OCI-LY1 (cell line): ENCODE measurements at regions not wholly inside any gene's neighbourhood (a gene's known extent, or its start where the extent isn't known, plus 50 kb on each side); places are given as distances from the start of the nearest gene placed in this dataset.

ENCODE experiments used
- H2AFZ ChIP-seq: fragments of 200-600 bp; sonication (generic), shearing (Covaris generic); 2 replicates; pipeline ENCODE4 v1.6.0; 2014; ENCODE audit warnings: antibody characterized with exemption, mild to moderate bottlenecking, low read length
- H3F3A ChIP-seq: fragments of 200-600 bp; sonication (generic), shearing (Covaris generic); 2 replicates; pipeline ENCODE4 v1.6.0; 2014; ENCODE audit warnings: mild to moderate bottlenecking, antibody characterized with exemption, low read length, moderate library complexity; ENCODE audit not compliant: insufficient read depth
- H3K27ac ChIP-seq: fragments of 200-600 bp; sonication (generic); 2 replicates; pipeline ENCODE4 v1.5.1; 2014; ENCODE audit warnings: low read length, mixed run types, mild to moderate bottlenecking, low read depth; ENCODE audit not compliant: poor library complexity, severe bottlenecking
- H3K27me3 ChIP-seq: fragments of 200-600 bp; sonication (generic); 2 replicates; pipeline ENCODE4 v1.6.0; 2014; ENCODE audit warnings: antibody characterized with exemption, mild to moderate bottlenecking, low read length, moderate library complexity; ENCODE audit not compliant: insufficient read depth
- H3K36me3 ChIP-seq: fragments of 200-600 bp; sonication (generic); 2 replicates; pipeline ENCODE4 v1.6.1; 2014; ENCODE audit warnings: mild to moderate bottlenecking, antibody characterized with exemption, low read length, moderate library complexity, mixed read lengths; ENCODE audit not compliant: insufficient read depth
- H3K4me1 ChIP-seq: fragments of 200-600 bp; sonication (generic); 2 replicates; pipeline ENCODE4 v1.5.1; 2014; ENCODE audit warnings: mild to moderate bottlenecking, low read length, moderate library complexity; ENCODE audit not compliant: insufficient read depth, severe bottlenecking
- H3K4me2 ChIP-seq: fragments of 200-600 bp; sonication (generic), shearing (Covaris generic); 2 replicates; pipeline ENCODE4 v1.6.1; 2014; ENCODE audit warnings: low read length
- H3K4me3 ChIP-seq: fragments of 200-600 bp; sonication (generic); 2 replicates; pipeline ENCODE4 v1.5.1; 2014; ENCODE audit warnings: low read length, low read depth, mild to moderate bottlenecking, mixed read lengths; ENCODE audit not compliant: poor library complexity, severe bottlenecking
- H3K79me2 ChIP-seq: fragments of 200-600 bp; shearing (Covaris generic); 2 replicates; pipeline ENCODE4 v1.6.1; 2016; ENCODE audit warnings: mixed run types, low read length, mixed read lengths; ENCODE audit not compliant: insufficient read depth
- H3K9ac ChIP-seq: fragments of 200-600 bp; sonication (generic), shearing (Covaris generic); 2 replicates; pipeline ENCODE4 v1.6.1; 2014; ENCODE audit warnings: mild to moderate bottlenecking, low read length, mixed read lengths
- H3K9me2 ChIP-seq: fragments of 200-600 bp; sonication (generic), shearing (Covaris generic); 2 replicates; pipeline ENCODE4 v1.6.1; 2014; ENCODE audit warnings: low read depth, mild to moderate bottlenecking, low read length, mixed read lengths
- H3K9me3 ChIP-seq: fragments of 200-600 bp; shearing (Covaris generic); 2 replicates; pipeline ENCODE4 v1.6.1; 2014; ENCODE audit warnings: low read length, mixed read lengths
- H4K20me1 ChIP-seq: fragments of 200-600 bp; sonication (generic), shearing (Covaris generic); 2 replicates; pipeline ENCODE4 v1.6.0; 2016; ENCODE audit warnings: mild to moderate bottlenecking, low read length; ENCODE audit not compliant: insufficient read depth
- EZH2 ChIP-seq: fragments of 200-600 bp; sonication (generic), shearing (Covaris generic); IDR thresholded peaks from 2 replicates; pipeline ENCODE4 v1.8.0; 2017; ENCODE audit warnings: borderline replicate concordance, mixed run types, mild to moderate bottlenecking, antibody characterized with exemption, low read length, moderate library complexity, mixed read lengths
- TF ChIP-seq, protein P1 (sequence below): fragments of 200-600 bp; sonication (generic), shearing (Covaris generic); IDR thresholded peaks from 2 replicates; pipeline ENCODE4 v1.5.1; 2017; ENCODE audit warnings: mild to moderate bottlenecking, antibody characterized with exemption, low read length, moderate library complexity, mixed read lengths

DNA sequence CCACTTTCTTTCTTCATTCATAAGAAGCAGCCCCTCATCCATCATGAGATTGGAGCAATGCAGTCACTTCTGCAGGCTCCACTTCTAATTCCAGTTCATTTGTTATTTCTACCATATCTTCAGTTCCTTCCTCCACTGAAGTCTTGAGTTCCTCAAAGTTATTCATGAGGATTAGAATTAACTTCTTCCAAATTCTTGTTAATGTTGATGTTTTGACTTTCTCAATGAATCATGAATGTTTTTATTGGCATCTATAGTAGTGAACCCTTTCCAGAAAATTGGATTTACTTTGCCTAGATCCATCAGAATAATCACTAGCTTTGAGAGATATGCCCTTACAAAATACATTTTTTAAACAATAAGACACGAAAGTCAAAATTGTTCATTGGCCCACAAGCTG lies 2567.7 kb upstream of the PCDH20 start:
- Histone ChIP-seq H3K36me3 (no peaks in the 10 kb centered on the region), H3K79me2 (no peaks in the 10 kb centered on the region), H4K20me1 (no peaks in the 10 kb centered on the region), H3K9me2 (no peaks in the 10 kb centered on the region), H2AFZ (no peak overlapping the region), H3K4me1 (no peaks in the 10 kb centered on the region), H3K9me3 (no peaks in the 10 kb centered on the region), H3K9ac (no peak overlapping the region), H3K27ac (no peak overlapping the region), H3K4me3 (no peak overlapping the region), H3F3A (no peaks in the 10 kb centered on the region), H3K4me2 (no peak overlapping the region), H3K27me3 (no peaks in the 10 kb centered on the region)
- TF ChIP-seq, protein P1, sequence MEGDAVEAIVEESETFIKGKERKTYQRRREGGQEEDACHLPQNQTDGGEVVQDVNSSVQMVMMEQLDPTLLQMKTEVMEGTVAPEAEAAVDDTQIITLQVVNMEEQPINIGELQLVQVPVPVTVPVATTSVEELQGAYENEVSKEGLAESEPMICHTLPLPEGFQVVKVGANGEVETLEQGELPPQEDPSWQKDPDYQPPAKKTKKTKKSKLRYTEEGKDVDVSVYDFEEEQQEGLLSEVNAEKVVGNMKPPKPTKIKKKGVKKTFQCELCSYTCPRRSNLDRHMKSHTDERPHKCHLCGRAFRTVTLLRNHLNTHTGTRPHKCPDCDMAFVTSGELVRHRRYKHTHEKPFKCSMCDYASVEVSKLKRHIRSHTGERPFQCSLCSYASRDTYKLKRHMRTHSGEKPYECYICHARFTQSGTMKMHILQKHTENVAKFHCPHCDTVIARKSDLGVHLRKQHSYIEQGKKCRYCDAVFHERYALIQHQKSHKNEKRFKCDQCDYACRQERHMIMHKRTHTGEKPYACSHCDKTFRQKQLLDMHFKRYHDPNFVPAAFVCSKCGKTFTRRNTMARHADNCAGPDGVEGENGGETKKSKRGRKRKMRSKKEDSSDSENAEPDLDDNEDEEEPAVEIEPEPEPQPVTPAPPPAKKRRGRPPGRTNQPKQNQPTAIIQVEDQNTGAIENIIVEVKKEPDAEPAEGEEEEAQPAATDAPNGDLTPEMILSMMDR: no peak
- TF ChIP-seq EZH2: no peak

DNA sequence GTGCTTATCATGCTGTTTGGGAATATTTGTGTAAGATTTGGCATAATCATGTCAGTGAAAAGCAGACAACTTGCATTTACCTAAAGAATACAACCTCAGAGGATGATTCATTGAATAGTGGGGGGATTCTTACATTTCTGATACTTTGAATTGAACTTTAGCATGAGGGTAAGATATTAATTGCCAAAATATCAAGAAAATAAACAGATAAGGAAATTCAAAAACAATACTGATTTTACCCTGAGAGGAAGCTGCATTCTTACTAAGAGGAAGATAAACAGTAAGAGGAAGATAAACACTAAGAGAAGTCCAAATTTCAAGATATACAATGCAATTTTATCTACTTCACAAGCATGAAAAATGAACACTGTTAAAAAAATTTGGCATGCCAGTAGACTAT lies 2564.3 kb upstream of the PCDH20 start:
- no peaks in the 10 kb centered on the region for H3K9me3 ChIP-seq
- no peaks in the 10 kb centered on the region for H4K20me1 ChIP-seq
- no peak overlapping the region for H3K27ac ChIP-seq
- H3K9ac ChIP-seq: no peak overlapping the region
- no peaks in the 10 kb centered on the region for H3K27me3 ChIP-seq
- no peaks in the 10 kb centered on the region for H3F3A ChIP-seq
- H3K79me2 ChIP-seq: no peaks in the 10 kb centered on the region
- no peak overlapping the region for H3K4me3 ChIP-seq
- no peak overlapping the region for H2AFZ ChIP-seq
- no peaks in the 10 kb centered on the region for H3K4me1 ChIP-seq
- no peaks in the 10 kb centered on the region for H3K36me3 ChIP-seq
- H3K4me2 ChIP-seq: no peak overlapping the region
- TF ChIP-seq, protein P1: no peak
- TF ChIP-seq EZH2: no peak
- no peaks in the 10 kb centered on the region for H3K9me2 ChIP-seq

DNA sequence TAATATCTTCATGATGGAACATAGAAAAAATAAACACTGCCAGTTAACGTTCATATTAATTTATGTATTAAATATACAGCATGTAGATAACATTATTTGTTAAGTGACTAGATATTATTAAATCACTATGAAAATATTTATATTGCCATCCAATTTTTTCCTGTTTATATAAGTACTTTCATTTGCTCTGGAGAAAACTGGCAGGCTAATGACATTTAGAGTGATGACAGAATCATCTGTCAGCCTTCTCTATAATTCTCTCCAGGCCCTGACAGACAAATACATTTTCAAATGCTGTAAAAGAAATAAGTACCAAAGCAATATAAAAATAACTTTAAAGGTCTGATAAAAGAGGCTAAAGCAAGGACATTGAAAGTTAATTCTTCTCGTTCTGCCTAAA lies 2556.7 kb upstream of the PCDH20 start:
- Histone ChIP-seq H3F3A (no peaks in the 10 kb centered on the region), H3K27me3 (no peaks in the 10 kb centered on the region), H4K20me1 (no peaks in the 10 kb centered on the region), H3K36me3 (no peaks in the 10 kb centered on the region), H3K79me2 (no peaks in the 10 kb centered on the region), H3K9me2 (no peaks in the 10 kb centered on the region), H3K4me2 (no peak overlapping the region), H3K27ac (no peak overlapping the region), H3K4me3 (no peak overlapping the region), H2AFZ (no peak overlapping the region), H3K4me1 (no peaks in the 10 kb centered on the region), H3K9ac (no peak overlapping the region), H3K9me3 (no peaks in the 10 kb centered on the region)
- TF ChIP-seq, protein P1: no peak
- no peak for TF ChIP-seq EZH2
